ENCODE measurements at regions not wholly inside any gene's neighbourhood (a gene's known extent, or its start where the extent isn't known, plus 50 kb on each side); places are given as distances from the start of the nearest gene placed in this dataset.

DNA sequence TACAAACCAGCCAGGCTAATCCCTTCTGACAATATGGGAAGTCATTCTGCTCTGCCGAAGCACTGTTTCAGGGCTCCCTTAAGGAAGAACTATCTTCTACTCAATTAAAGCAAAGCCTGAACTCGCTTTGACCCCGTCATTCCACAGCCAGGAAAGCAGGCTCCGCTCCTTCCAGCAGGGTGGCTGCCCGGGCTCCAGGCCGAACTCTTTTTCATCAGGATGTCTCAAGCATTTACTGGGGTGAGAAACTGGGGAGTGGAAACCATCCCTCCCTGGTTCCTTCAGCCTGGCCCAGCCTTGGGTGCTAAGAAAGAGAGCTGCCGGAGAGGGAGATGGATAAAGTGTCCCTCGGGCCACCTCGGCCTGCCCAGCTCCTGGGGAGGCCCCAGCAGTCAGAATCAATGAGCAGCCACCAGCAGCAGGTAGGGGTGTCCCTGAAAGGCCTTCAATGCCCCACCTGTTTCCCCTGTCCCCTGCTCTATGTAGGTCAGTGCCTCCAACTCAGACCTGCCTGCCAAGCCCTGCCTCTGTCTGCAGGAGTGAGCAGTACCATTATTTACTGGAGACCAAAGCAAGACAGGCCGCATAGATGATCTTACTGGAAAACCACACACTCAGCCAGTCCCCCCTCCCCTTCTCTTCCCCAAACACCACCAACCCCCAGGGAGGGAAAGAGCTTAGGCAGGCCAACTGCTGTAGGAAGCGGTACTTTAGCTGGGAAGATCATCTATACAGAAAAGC is 225.6 kb upstream of the TLE3 start:
- TF ChIP-seq, protein P1, sequence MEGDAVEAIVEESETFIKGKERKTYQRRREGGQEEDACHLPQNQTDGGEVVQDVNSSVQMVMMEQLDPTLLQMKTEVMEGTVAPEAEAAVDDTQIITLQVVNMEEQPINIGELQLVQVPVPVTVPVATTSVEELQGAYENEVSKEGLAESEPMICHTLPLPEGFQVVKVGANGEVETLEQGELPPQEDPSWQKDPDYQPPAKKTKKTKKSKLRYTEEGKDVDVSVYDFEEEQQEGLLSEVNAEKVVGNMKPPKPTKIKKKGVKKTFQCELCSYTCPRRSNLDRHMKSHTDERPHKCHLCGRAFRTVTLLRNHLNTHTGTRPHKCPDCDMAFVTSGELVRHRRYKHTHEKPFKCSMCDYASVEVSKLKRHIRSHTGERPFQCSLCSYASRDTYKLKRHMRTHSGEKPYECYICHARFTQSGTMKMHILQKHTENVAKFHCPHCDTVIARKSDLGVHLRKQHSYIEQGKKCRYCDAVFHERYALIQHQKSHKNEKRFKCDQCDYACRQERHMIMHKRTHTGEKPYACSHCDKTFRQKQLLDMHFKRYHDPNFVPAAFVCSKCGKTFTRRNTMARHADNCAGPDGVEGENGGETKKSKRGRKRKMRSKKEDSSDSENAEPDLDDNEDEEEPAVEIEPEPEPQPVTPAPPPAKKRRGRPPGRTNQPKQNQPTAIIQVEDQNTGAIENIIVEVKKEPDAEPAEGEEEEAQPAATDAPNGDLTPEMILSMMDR (conservative IDR thresholded peaks at IDR 0.05 in 1 of 2, IDR thresholded peaks at IDR 0.05 in 1 of 2; ENCODE audit: low read depth in 1 of 2, low read length in 2 of 2), result no peak
- no peak for TF ChIP-seq EZH2 (IDR thresholded peaks at IDR 0.05; ENCODE audit: low read length, missing control alignments)
